ENCODE measurements at regions not wholly inside any gene's neighbourhood (a gene's known extent, or its start where the extent isn't known, plus 50 kb on each side); places are given as distances from the start of the nearest gene placed in this dataset.

- Histone ChIP-seq H3K4me1 (ENCODE audit: control insufficient read depth, extremely low read depth, insufficient read depth, low read length) (peaks cover 14% of the 10 kb centered on the region), H4K20me1 (replicated peaks; ENCODE audit: control insufficient read depth, extremely low read depth, insufficient read depth, low read length) (no peaks in the 10 kb centered on the region), H3K27me3 (ENCODE audit: control insufficient read depth in 2 of 2, insufficient read depth in 2 of 2, low read length in 2 of 2) (no peaks in the 10 kb centered on the region), H3K9me1 (replicated peaks; ENCODE audit: control insufficient read depth, extremely low read depth, insufficient read depth, low read length) (no peaks in the 10 kb centered on the region), H3K9me3 (replicated peaks; ENCODE audit: control insufficient read depth, insufficient read depth, low read length) (no peaks in the 10 kb centered on the region), H3K4me3 (replicated peaks in 1 of 3; ENCODE audit: insufficient read depth in 1 of 3, low read depth in 1 of 3, low read length in 3 of 3) (no peak overlapping the region), H3K4me2 (ENCODE audit: insufficient read depth, low read length) (peak overlapping the region; percentile 4), H3K27ac (ENCODE audit: insufficient read depth, low read depth, low read length) (no peak overlapping the region), H2AFZ (ENCODE audit: low read depth, low read length) (peak overlapping the region; percentile 78), H3K79me2 (ENCODE audit: control insufficient read depth, insufficient read depth, low read length) (no peaks in the 10 kb centered on the region), H3K36me3 (ENCODE audit: control insufficient read depth in 2 of 2, extremely low read depth in 1 of 2, insufficient read depth in 2 of 2, low read length in 2 of 2) (no peaks in the 10 kb centered on the region), H3K9ac (replicated peaks; ENCODE audit: extremely low read depth, insufficient read depth, low read length) (no peak overlapping the region)
- no TSS peak for BruUV-seq (replicated peaks)
- peak; percentile 86 for TF ChIP-seq FOS (IDR thresholded peaks at IDR 0.05; ENCODE audit: borderline replicate concordance, insufficient read depth, low read length)
- TF ChIP-seq EZH2 (IDR thresholded peaks at IDR 0.05; ENCODE audit: borderline replicate concordance, low read depth, low read length, severe bottlenecking): no peak
- TF ChIP-seq MYC (IDR thresholded peaks at IDR 0.05; ENCODE audit: low read depth, low read length): no peak
- peak; percentile 48 for TF ChIP-seq GATA2 (IDR thresholded peaks at IDR 0.05; ENCODE audit: insufficient read depth, insufficient read length, low read depth, low read length)
- TF ChIP-seq POLR2A (IDR thresholded peaks at IDR 0.05; ENCODE audit: low read depth, low read length): no peak
- TF ChIP-seq CTCF (IDR thresholded peaks at IDR 0.05; ENCODE audit: extremely low read depth in 1 of 2, insufficient read depth in 1 of 2, low read depth in 1 of 2, low read length in 2 of 2): no peak
- peak; percentile 25 for TF ChIP-seq POLR2AphosphoS5 (IDR thresholded peaks at IDR 0.05; ENCODE audit: insufficient read depth, low read depth, low read length)
- TF ChIP-seq JUN (IDR thresholded peaks at IDR 0.05; ENCODE audit: borderline replicate concordance, insufficient read depth, insufficient read length, low read depth): no peak
- no peak for TF ChIP-seq MAX (IDR thresholded peaks at IDR 0.05; ENCODE audit: insufficient read depth, insufficient read length)
- ChIA-PET POLR2A (no interaction called here), CTCF (no interaction called here)
- dilution Hi-C loops (cut with MboI; ENCODE audit: extremely low pct_ligation_motif_present, low sequenced_read_pairs) (loop anchor here (10.0 to 25.0 kb wide), 2 partner anchors 346 to 361 kb away; partner anchors contain the start of gene THBD), intact Hi-C loops (cut with micrococcal nuclease) (loop anchor here (2.0 kb wide), 1 partner anchor 18 kb away; no protein-coding TSS in a partner anchor)
- FAIRE-seq: peak; percentile 83
- DNase-seq (ENCODE audit: low read depth, low spot score): peak; percentile 60
These were observed 114.0 kb upstream of the FOXA2 start for GRCh38 chr20:22698259-22698842.

All from endothelial cell of umbilical vein (primary cell).